Endothelial cell of umbilical vein (primary cell): ENCODE measurements at regions not wholly inside any gene's neighbourhood (a gene's known extent, or its start where the extent isn't known, plus 50 kb on each side); places are given as distances from the start of the nearest gene placed in this dataset.
A peak's percentile ranks its signal among the peaks of the same experiment; 100 is the strongest.

Experiments used
- BruUV-seq: library from RNA; stranded (reverse); fragments of 400-500 nt; replicated peaks from 2 replicates; lab custom pipeline; 2021; lab: Mats Ljungman, UMichigan
- CTCF ChIA-PET: fragments of 300-600, 350-600 bp; sonication (Branson Sonifier 250); formaldehyde crosslinking; loops from one replicate; lab custom pipeline; 2021; ENCODE audit warnings: antibody characterized with exemption, inconsistent platforms; lab: Charles Lee
- POLR2A ChIA-PET: fragments of 300-600, 350-600 bp; sonication (Branson Sonifier 250); formaldehyde crosslinking; loops from one replicate; lab custom pipeline; 2021; ENCODE audit warnings: antibody characterized with exemption, inconsistent platforms; lab: Charles Lee
- DNase-seq: peaks from one replicate; pipeline ENCODE4 v3.0.0-alpha.2; 2011; ENCODE audit warnings: low read depth, low spot score
- FAIRE-seq: peaks from 2 replicates; lab custom pipeline; 2011; peaks lifted over from hg19 to GRCh38; lab: Jason Lieb, UNC
- H2AFZ ChIP-seq: 2 replicates; pipeline ENCODE4 v1.6.0; 2012; ENCODE audit warnings: low read depth, low read length, control low read depth, inconsistent platforms
- H3K27ac ChIP-seq: 2 replicates; pipeline ENCODE4 v1.5.1; 2011; ENCODE audit warnings: low read depth, mild to moderate bottlenecking, control low read depth, low read length, moderate library complexity; ENCODE audit not compliant: insufficient read depth
- H3K27me3 ChIP-seq, 2 experiments: 2 replicates each; pipeline versions ENCODE4 v1.6.0 to v1.6.1; 2011; ENCODE audit warnings: low read length in 2 of 2, mixed read lengths in 1 of 2; ENCODE audit not compliant: control insufficient read depth in 2 of 2, insufficient read depth in 2 of 2
- H3K36me3 ChIP-seq, 2 experiments: 2 replicates in 1 of 2; 3 replicates in 1 of 2; pipeline ENCODE4 v1.5.1; 2011; ENCODE audit warnings: low read length in 2 of 2, mild to moderate bottlenecking in 1 of 2, moderate library complexity in 1 of 2; ENCODE audit not compliant: control insufficient read depth in 2 of 2, insufficient read depth in 2 of 2; ENCODE audit errors: extremely low read depth in 1 of 2
- H3K4me1 ChIP-seq: 3 replicates; pipeline ENCODE4 v1.5.1; 2011; ENCODE audit warnings: mild to moderate bottlenecking, low read length; ENCODE audit not compliant: control insufficient read depth, insufficient read depth; ENCODE audit errors: extremely low read depth
- H3K4me2 ChIP-seq: 2 replicates; pipeline ENCODE4 v1.6.1; 2011; ENCODE audit warnings: low read length, control low read depth, mixed read lengths; ENCODE audit not compliant: insufficient read depth
- H3K4me3 ChIP-seq, 3 experiments: fragments of 200-600 bp in 1 of 3; sonication (generic), shearing (Covaris generic) in 1 of 3; replicated peaks in 1 of 3; 2 replicates each; pipeline ENCODE4 v1.5.1; 2011 to 2016; ENCODE audit warnings: control low read depth in 3 of 3, low read length in 3 of 3, mild to moderate bottlenecking in 2 of 3, inconsistent platforms in 1 of 3, low read depth in 1 of 3, moderate library complexity in 1 of 3; ENCODE audit not compliant: insufficient read depth in 1 of 3
- H3K79me2 ChIP-seq: 2 replicates; pipeline ENCODE4 v1.6.0; 2012; ENCODE audit warnings: low read length, inconsistent platforms; ENCODE audit not compliant: control insufficient read depth, insufficient read depth
- H3K9ac ChIP-seq: replicated peaks from 2 replicates; pipeline ENCODE3; 2011; ENCODE audit warnings: low read length, control low read depth; ENCODE audit not compliant: insufficient read depth; ENCODE audit errors: extremely low read depth
- H3K9me1 ChIP-seq: replicated peaks from 3 replicates; pipeline ENCODE4 v1.6.0; 2011; ENCODE audit warnings: mild to moderate bottlenecking, low read length; ENCODE audit not compliant: control insufficient read depth, insufficient read depth; ENCODE audit errors: extremely low read depth
- H3K9me3 ChIP-seq: replicated peaks from 2 replicates; pipeline ENCODE4 v1.5.1; 2012; ENCODE audit warnings: low read length, inconsistent platforms; ENCODE audit not compliant: control insufficient read depth, insufficient read depth
- H4K20me1 ChIP-seq: replicated peaks from 2 replicates; pipeline ENCODE3; 2011; ENCODE audit warnings: mild to moderate bottlenecking, low read length; ENCODE audit not compliant: control insufficient read depth, insufficient read depth; ENCODE audit errors: extremely low read depth
- MAX ChIP-seq: IDR thresholded peaks from 2 replicates; pipeline ENCODE4 v1.6.1; 2011; ENCODE audit not compliant: insufficient read depth, insufficient read length
- POLR2AphosphoS5 ChIP-seq: IDR thresholded peaks from 2 replicates; pipeline ENCODE4 v1.6.1; 2012; ENCODE audit warnings: low read depth, mild to moderate bottlenecking, control low read depth, low read length, moderate library complexity; ENCODE audit not compliant: insufficient read depth
- dilution Hi-C: fragments of 300-500 bp; cut with MboI; formaldehyde crosslinking; loops from one replicate; pipeline ENCODE4 v1.15.0; 2019; ENCODE audit warnings: low sequenced_read_pairs; ENCODE audit not compliant: extremely low pct_ligation_motif_present
- intact Hi-C: fragments of 100-400 bp; cut with micrococcal nuclease; formaldehyde crosslinking; loops from one replicate; pipeline ENCODE4 v1.10.0; 2022
- TF ChIP-seq, protein P1 (sequence below), 2 donors: IDR thresholded peaks; 1 replicate in 1 of 2; 2 replicates in 1 of 2; pipeline ENCODE4 v1.5.1; 2011; ENCODE audit warnings: low read length in 2 of 2, mild to moderate bottlenecking in 2 of 2, moderate library complexity in 2 of 2, control low read depth in 1 of 2, inconsistent platforms in 1 of 2, low read depth in 1 of 2; ENCODE audit not compliant: insufficient read depth in 1 of 2; ENCODE audit errors: extremely low read depth in 1 of 2

- DNase-seq (no peak), FAIRE-seq (no peak)
- Histone ChIP-seq H3K36me3 (no peaks in the 10 kb centered on the region), H4K20me1 (no peaks in the 10 kb centered on the region), H2AFZ (no peak overlapping the region), H3K27ac (no peak overlapping the region), H3K4me1 (peaks cover 7% of the 10 kb centered on the region), H3K9ac (no peak overlapping the region), H3K4me2 (no peak overlapping the region), H3K9me1 (no peaks in the 10 kb centered on the region), H3K79me2 (no peaks in the 10 kb centered on the region), H3K9me3 (no peaks in the 10 kb centered on the region), H3K27me3 (no peaks in the 10 kb centered on the region), H3K4me3 (no peak overlapping the region)
- CTCF ChIA-PET: interaction anchor here (0.8 to 10.1 kb wide), 4 partner anchors 27 to 133 kb away, joined by 3 to 301 read pairs (median 6); no protein-coding TSS in a partner anchor
- no TSS peak for BruUV-seq
- POLR2A ChIA-PET: no interaction called here
- dilution Hi-C loops (loop anchor here (10.0 kb wide), 1 partner anchor 120 kb away; no protein-coding TSS in a partner anchor), intact Hi-C loops (no loop called here)
- no peak for TF ChIP-seq MAX
These were observed 74.8 kb upstream of the ECE1 start for GRCh38 chr1:21365036-21365435.

- Histone ChIP-seq H3K27ac (no peak overlapping the region), H3K4me1 (no peaks in the 10 kb centered on the region), H3K27me3 (no peaks in the 10 kb centered on the region), H3K4me2 (no peak overlapping the region), H3K36me3 (no peaks in the 10 kb centered on the region), H3K4me3 (no peak overlapping the region), H2AFZ (no peak overlapping the region), H3K9me3 (no peaks in the 10 kb centered on the region), H3K79me2 (no peaks in the 10 kb centered on the region), H3K9me1 (no peaks in the 10 kb centered on the region), H3K9ac (no peak overlapping the region), H4K20me1 (no peaks in the 10 kb centered on the region)
- DNase-seq: peak; percentile 47
- CTCF ChIA-PET: interaction anchor here (1.4 kb wide), 1 partner anchor 92 kb away, joined by 5 read pairs; no protein-coding TSS in a partner anchor
- POLR2A ChIA-PET: no interaction called here
- peak; percentile 84 for FAIRE-seq
- intact Hi-C loops (no loop called here), dilution Hi-C loops (loop anchor here (10.0 kb wide), 1 partner anchor 117 kb away; no protein-coding TSS in a partner anchor)
- no peak for TF ChIP-seq POLR2AphosphoS5
- TF ChIP-seq, protein P1, sequence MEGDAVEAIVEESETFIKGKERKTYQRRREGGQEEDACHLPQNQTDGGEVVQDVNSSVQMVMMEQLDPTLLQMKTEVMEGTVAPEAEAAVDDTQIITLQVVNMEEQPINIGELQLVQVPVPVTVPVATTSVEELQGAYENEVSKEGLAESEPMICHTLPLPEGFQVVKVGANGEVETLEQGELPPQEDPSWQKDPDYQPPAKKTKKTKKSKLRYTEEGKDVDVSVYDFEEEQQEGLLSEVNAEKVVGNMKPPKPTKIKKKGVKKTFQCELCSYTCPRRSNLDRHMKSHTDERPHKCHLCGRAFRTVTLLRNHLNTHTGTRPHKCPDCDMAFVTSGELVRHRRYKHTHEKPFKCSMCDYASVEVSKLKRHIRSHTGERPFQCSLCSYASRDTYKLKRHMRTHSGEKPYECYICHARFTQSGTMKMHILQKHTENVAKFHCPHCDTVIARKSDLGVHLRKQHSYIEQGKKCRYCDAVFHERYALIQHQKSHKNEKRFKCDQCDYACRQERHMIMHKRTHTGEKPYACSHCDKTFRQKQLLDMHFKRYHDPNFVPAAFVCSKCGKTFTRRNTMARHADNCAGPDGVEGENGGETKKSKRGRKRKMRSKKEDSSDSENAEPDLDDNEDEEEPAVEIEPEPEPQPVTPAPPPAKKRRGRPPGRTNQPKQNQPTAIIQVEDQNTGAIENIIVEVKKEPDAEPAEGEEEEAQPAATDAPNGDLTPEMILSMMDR (IDR thresholded peaks at IDR 0.05; ENCODE audit: extremely low read depth in 1 of 2, insufficient read depth in 1 of 2, low read depth in 1 of 2, low read length in 2 of 2): no peak
- BruUV-seq: no TSS peak
These were observed 71.8 kb upstream of the ECE1 start for GRCh38 chr1:21362096-21362495.
